Ureter (tissue), 1 donor: ENCODE measurements at regions not wholly inside any gene's neighbourhood (a gene's known extent, or its start where the extent isn't known, plus 50 kb on each side); places are given as distances from the start of the nearest gene placed in this dataset.

Experiments
- DNase-seq: peaks from one replicate; pipeline ENCODE4 v3.0.0-alpha.2; 2020; ENCODE audit warnings: low spot score
- donor health status: DM: yes; HTN: yes; CAD: no.

- DNase-seq, result no peak
These were observed 635.0 kb upstream of the TENM3 start for GRCh38 chr4:181608181-181608580.

- no peak for DNase-seq
These were observed 632.0 kb upstream of the TENM3 start for GRCh38 chr4:181611033-181611711.

GRCh38 chr4:181611946-181612600, 631.1 kb upstream of the TENM3 start:
- no peak for DNase-seq

- DNase-seq, result no peak
These were observed 630.0 kb upstream of the TENM3 start for GRCh38 chr4:181613200-181613599.

GRCh38 chr4:181618038-181618618, 625.1 kb upstream of the TENM3 start:
- DNase-seq, result no peak

GRCh38 chr4:181618896-181619295, 624.3 kb upstream of the TENM3 start:
- DNase-seq, result no peak

- DNase-seq, result no peak
These were observed 623.6 kb upstream of the TENM3 start for GRCh38 chr4:181619651-181620050.

GRCh38 chr4:181637186-181638105, 605.8 kb upstream of the TENM3 start:
- no peak for DNase-seq

- no peak for DNase-seq
These were observed 599.7 kb upstream of the TENM3 start for GRCh38 chr4:181643466-181643865.

- DNase-seq, result no peak
These were observed 597.7 kb upstream of the TENM3 start for GRCh38 chr4:181645489-181645888.

GRCh38 chr4:181646864-181647263, 596.3 kb upstream of the TENM3 start:
- no peak for DNase-seq

GRCh38 chr4:181647396-181648147, 595.6 kb upstream of the TENM3 start:
- DNase-seq, result no peak

- no peak for DNase-seq
These were observed 593.0 kb upstream of the TENM3 start for GRCh38 chr4:181650033-181650825.

- no peak for DNase-seq
These were observed 586.5 kb upstream of the TENM3 start for GRCh38 chr4:181656748-181657147.

- no peak for DNase-seq
These were observed 584.0 kb upstream of the TENM3 start for GRCh38 chr4:181659202-181659601.

GRCh38 chr4:181659876-181660275, 583.3 kb upstream of the TENM3 start:
- no peak for DNase-seq

GRCh38 chr4:181661090-181661489, 582.1 kb upstream of the TENM3 start:
- DNase-seq, result no peak

- DNase-seq, result no peak
These were observed 581.3 kb upstream of the TENM3 start for GRCh38 chr4:181661923-181662322.

GRCh38 chr4:181662383-181662782, 580.8 kb upstream of the TENM3 start:
- DNase-seq, result no peak

GRCh38 chr4:181670506-181670905, 572.7 kb upstream of the TENM3 start:
- no peak for DNase-seq

GRCh38 chr4:181671672-181672071, 571.5 kb upstream of the TENM3 start:
- no peak for DNase-seq
